Left lung (tissue), 4 donors: ENCODE measurements at regions not wholly inside any gene's neighbourhood (a gene's known extent, or its start where the extent isn't known, plus 50 kb on each side); places are given as distances from the start of the nearest gene placed in this dataset.

Experiments
- ATAC-seq: fragments of 200-7000 bp; cut with Tn5 transposase; one replicate; pipeline ENCODE4 v1.9.1; 2020; ENCODE audit warnings: moderate library complexity
- DNase-seq, 4 donors: peaks; one replicate each; pipeline ENCODE4 v3.0.0-alpha.2; 2013 to 2020
- H3K27ac ChIP-seq, 2 donors: fragments of 200-600 bp; sonication (generic) in 1 of 2; one replicate each; pipeline versions ENCODE4 v1.5.0 to v1.8.0; 2020 to 2021
- H3K27me3 ChIP-seq, 2 donors: fragments of 200-600 bp; sonication (generic) in 1 of 2; one replicate each; pipeline versions ENCODE4 v1.5.0 to v1.8.0; 2020 to 2021
- H3K36me3 ChIP-seq, 2 donors: fragments of 200-600 bp; sonication (generic) in 1 of 2; one replicate each; pipeline versions ENCODE4 v1.5.0 to v1.8.0; 2020 to 2021
- H3K4me1 ChIP-seq, 2 donors: fragments of 200-600 bp; one replicate each; pipeline ENCODE4 v1.8.0; 2021
- H3K4me3 ChIP-seq, 2 donors: fragments of 200-600 bp; sonication (generic) in 1 of 2; one replicate each; pipeline versions ENCODE4 v1.5.0 to v1.8.0; 2020 to 2021; ENCODE audit warnings: mild to moderate bottlenecking in 1 of 2
- H3K9me3 ChIP-seq, 2 donors: fragments of 200-600 bp; sonication (generic) in 1 of 2; one replicate each; pipeline versions ENCODE4 v1.5.0 to v1.8.0; 2020 to 2021
- intact Hi-C, 2 donors: fragments of 100-400 bp; cut with DNase I; formaldehyde crosslinking; loops; one replicate each; pipeline versions ENCODE4 v1.11.2 to v1.14.2; 2022
- TF ChIP-seq, protein P1 (sequence below), 2 donors: fragments of 200-600 bp; sonication (generic) in 1 of 2; IDR thresholded peaks; one replicate each; pipeline versions ENCODE4 v1.5.0 to v1.8.0; 2021; ENCODE audit warnings: antibody characterized with exemption in 2 of 2
- donor health status: DM: no; HTN: yes; CAD: no.
- donor health status: DM: no; HTN: no; CAD: no.

DNA sequence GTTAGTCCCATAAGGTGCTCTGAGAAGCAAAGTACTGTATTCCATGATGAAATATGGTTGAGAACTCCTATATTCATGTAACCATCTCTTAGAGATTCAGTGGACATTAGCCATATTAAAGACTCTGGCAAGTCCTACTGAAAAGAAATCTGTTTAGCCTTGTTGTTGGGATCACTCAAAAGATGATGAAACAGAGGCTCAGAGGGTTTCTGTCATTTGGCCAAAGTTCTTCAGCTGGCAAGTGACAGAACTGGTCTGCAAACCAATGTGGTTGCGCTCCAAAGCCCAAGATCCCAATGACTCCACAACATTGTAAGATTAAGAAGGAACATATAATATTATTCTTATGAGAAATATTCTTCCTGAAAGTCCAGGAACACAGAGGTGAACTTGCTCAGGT lies 462.9 kb downstream of the ACTL7B start:
- intact Hi-C loops, result no loop called here
- no peak for DNase-seq
- TF ChIP-seq, protein P1, sequence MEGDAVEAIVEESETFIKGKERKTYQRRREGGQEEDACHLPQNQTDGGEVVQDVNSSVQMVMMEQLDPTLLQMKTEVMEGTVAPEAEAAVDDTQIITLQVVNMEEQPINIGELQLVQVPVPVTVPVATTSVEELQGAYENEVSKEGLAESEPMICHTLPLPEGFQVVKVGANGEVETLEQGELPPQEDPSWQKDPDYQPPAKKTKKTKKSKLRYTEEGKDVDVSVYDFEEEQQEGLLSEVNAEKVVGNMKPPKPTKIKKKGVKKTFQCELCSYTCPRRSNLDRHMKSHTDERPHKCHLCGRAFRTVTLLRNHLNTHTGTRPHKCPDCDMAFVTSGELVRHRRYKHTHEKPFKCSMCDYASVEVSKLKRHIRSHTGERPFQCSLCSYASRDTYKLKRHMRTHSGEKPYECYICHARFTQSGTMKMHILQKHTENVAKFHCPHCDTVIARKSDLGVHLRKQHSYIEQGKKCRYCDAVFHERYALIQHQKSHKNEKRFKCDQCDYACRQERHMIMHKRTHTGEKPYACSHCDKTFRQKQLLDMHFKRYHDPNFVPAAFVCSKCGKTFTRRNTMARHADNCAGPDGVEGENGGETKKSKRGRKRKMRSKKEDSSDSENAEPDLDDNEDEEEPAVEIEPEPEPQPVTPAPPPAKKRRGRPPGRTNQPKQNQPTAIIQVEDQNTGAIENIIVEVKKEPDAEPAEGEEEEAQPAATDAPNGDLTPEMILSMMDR (IDR thresholded peaks at IDR 0.05), result no peak

DNA sequence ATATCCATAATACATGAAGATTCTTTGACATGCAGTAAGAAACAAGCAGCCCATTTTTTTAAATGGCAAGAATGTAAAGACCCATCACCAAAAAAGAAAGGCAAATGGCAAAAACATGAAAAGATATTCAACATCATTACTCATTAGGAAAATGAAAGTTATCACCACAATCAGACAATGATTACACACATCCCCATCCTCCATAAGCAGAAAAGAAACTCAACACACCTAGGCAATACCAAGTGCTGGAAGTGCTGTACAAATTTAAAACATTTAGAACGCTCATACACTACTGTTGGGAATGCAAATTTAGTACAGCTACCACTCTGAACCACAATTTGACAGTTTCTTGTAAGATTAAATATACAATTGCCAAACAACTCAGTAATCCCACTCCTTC lies 466.7 kb downstream of the ACTL7B start:
- TF ChIP-seq, protein P1 (IDR thresholded peaks at IDR 0.05), result no peak
- Histone ChIP-seq H3K4me3 (no peak overlapping the region), H3K27me3 (no peaks in the 10 kb centered on the region), H3K36me3 (no peaks in the 10 kb centered on the region), H3K9me3 (no peaks in the 10 kb centered on the region), H3K27ac (no peak overlapping the region), H3K4me1 (no peaks in the 10 kb centered on the region)
- intact Hi-C loops, result no loop called here
- DNase-seq (no peak), ATAC-seq (no peak)

More for the DNA sequence above, 462.9 kb downstream of the ACTL7B start:
- H3K36me3 ChIP-seq, result no peaks in the 10 kb centered on the region
- no peak for ATAC-seq
- no peaks in the 10 kb centered on the region for H3K27me3 ChIP-seq
- no peaks in the 10 kb centered on the region for H3K4me1 ChIP-seq
- no peak overlapping the region for H3K27ac ChIP-seq
- H3K9me3 ChIP-seq, result peaks cover 0 to 2% of the 10 kb centered on the region in 2 donors
- no peak overlapping the region for H3K4me3 ChIP-seq

DNA sequence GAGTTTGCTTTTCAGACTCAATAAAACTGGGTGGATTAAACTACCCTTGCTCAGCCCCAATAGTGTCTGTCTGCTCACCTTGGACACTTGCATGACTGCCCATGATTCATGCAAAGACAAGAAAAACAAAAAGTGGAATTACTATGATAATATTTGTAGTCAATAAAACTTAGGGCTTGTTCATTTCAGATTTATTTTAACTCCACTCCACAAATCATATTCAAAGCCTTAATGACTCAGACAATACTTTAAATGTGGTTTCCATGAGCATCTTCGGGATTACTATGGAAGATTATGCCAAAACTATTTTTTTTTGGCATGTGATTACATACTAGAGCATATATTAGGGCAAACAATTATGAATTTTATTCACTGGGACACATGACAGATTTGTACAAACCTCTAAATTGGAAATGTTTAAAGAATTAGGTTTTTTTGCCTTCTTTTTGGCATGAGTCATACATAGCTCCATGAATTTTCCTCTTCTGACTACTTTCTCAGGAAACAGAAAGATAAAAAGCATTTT lies 468.9 kb downstream of the ACTL7B start:
- H3K4me3 ChIP-seq, result no peak overlapping the region
- TF ChIP-seq, protein P1 (IDR thresholded peaks at IDR 0.05), result no peak
- H3K27ac ChIP-seq, result no peak overlapping the region
- no peak for ATAC-seq
- DNase-seq, result no peak
- H3K9me3 ChIP-seq, result no peaks in the 10 kb centered on the region
- H3K4me1 ChIP-seq, result no peaks in the 10 kb centered on the region
- H3K36me3 ChIP-seq, result no peaks in the 10 kb centered on the region
- H3K27me3 ChIP-seq, result no peaks in the 10 kb centered on the region
- intact Hi-C loops, result no loop called here

GRCh38 chr9:108386032-108386431 lies 469.8 kb downstream of the ACTL7B start:
- no peak overlapping the region for H3K27ac ChIP-seq
- ATAC-seq (no peak), DNase-seq (no peak)
- H3K4me1 ChIP-seq, result no peaks in the 10 kb centered on the region
- no peaks in the 10 kb centered on the region for H3K27me3 ChIP-seq
- H3K9me3 ChIP-seq, result no peaks in the 10 kb centered on the region
- TF ChIP-seq, protein P1 (IDR thresholded peaks at IDR 0.05), result no peak
- no peak overlapping the region for H3K4me3 ChIP-seq
- intact Hi-C loops, result no loop called here
- no peaks in the 10 kb centered on the region for H3K36me3 ChIP-seq

DNA sequence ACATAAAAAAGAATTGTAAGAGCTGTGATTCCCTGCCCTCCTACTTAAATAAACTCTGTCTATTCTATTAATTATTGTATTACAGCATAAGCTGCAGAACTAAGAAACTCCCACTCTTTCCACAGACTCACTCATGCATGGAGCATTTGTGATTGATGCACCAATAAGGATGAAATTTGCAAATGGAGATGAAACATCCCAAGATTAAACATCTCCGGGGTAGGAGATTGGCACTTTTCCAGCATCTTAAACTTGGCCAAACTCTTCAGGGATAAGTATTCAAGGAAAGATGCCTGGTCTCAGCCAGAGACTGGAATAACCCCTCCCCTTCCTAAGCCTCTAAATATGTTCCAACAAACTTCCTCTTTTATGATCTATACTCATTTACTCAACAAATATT lies 472.0 kb downstream of the ACTL7B start:
- TF ChIP-seq, protein P1 (IDR thresholded peaks at IDR 0.05), result no peak
- H3K9me3 ChIP-seq, result no peaks in the 10 kb centered on the region
- intact Hi-C loops, result no loop called here
- H3K36me3 ChIP-seq, result no peaks in the 10 kb centered on the region
- no peak overlapping the region for H3K27ac ChIP-seq
- ATAC-seq (no peak), DNase-seq (no peak)
- H3K27me3 ChIP-seq, result no peaks in the 10 kb centered on the region
- no peaks in the 10 kb centered on the region for H3K4me1 ChIP-seq
- no peak overlapping the region for H3K4me3 ChIP-seq
